ENCODE measurements at regions not wholly inside any gene's neighbourhood (a gene's known extent, or its start where the extent isn't known, plus 50 kb on each side); places are given as distances from the start of the nearest gene placed in this dataset.

- no peak for DNase-seq
These were observed 513.1 kb upstream of the CNKSR2 start for GRCh38 chrX:20861113-20861512.

DNA sequence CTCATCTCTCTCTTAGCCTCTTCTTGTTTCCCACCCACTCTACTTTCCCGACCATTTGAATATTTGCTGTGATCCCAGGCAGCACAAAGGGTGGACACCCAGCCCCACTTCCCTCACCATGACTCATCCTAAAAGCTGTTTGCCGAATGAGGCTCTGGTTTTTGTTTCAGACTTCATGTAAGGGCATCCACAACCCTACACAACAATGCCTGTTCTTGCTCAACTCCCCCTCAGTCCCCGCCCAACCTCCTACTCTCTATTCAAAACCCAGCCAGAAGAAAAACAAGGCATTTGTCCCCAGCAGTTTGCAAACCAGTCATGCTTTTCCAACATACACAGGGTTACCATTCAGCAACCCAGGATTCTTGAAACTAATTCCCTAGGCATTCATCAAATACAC is 516.5 kb upstream of the CNKSR2 start:
- DNase-seq = no peak

- DNase-seq = no peak
These were observed 535.7 kb upstream of the CNKSR2 start for GRCh38 chrX:20838477-20838876.

DNA sequence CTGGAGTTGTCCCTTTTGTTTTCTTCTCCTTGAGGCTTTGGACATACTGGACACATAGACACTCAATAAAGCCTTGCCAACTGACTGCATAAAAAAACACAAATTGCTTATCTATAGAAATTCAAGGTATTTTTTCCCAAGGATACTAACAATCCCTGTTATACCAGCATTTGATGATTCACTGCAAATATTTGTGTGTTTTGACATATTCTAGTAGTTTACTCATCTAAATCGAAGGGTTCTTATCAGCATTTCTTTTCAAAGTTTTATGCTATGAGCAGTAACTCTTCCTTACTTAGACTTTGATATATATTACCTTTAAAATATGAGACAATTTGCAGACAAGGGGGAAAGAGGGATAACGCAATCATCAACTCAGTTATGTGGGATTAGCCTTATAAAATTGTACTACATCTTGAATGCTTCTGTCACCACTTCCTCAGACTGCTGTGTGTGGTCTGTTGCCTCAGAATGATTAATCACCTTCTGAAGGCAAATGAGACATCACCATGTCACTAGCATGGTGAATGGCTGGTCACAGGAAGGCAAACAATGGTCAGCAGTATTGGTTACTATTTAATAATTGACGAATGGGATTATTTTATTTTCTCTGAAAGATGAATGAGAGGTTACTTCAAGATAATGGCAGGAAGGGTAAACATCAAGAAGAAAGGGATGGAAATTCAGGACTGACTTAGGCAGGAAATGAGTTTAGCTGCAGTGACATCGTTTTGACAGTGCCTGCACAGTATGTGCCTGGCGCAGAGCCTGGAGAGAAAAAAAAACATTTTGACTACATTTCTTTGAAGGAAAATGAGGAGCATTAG is 544.3 kb upstream of the CNKSR2 start:
- DNase-seq = no peak

DNA sequence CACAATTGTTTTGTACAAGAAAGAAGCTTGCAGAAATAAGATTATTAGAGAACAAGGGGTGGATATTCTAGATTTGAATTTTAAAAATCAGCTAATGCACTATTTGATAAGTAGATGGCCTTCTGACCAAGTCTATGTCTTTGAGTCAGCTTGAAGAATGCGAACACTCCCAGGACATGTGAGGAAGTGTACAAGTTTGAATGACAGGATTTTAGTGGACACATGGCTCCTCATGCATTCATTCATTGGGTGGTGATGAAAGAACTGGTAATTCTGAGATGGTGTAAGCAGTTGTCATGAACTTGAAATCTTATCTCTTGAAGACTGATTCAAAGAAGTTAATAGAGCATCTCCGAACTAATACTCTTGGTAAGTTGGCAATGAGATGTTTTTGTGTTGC is 548.2 kb upstream of the CNKSR2 start:
- no peak for DNase-seq

- DNase-seq = no peak
These were observed 537.3 kb upstream of the RPS6KA3 start for GRCh38 chrX:20803971-20804370.

DNA sequence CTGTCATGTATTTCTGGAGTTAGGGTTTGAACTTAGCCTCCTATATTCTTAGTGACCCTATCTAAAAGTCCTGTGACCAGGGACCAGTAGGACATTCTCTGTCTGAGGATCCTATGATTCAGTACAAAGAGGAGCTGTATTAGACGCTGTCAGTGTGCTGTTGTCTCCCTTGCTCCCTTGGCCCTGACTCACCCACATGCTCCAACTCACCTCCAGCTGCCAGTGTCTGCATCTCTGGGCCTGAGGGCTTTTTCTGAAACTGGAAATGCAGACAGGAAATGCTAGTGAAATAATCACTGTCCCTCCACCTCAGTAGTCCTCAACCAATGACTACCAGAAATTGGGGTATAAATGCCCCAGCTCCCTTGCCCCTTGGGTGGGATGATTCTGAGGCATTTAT is 535.3 kb upstream of the RPS6KA3 start:
- DNase-seq = no peak

GRCh38 chrX:20796450-20796849 is 529.7 kb upstream of the RPS6KA3 start:
- no peak for DNase-seq

DNA sequence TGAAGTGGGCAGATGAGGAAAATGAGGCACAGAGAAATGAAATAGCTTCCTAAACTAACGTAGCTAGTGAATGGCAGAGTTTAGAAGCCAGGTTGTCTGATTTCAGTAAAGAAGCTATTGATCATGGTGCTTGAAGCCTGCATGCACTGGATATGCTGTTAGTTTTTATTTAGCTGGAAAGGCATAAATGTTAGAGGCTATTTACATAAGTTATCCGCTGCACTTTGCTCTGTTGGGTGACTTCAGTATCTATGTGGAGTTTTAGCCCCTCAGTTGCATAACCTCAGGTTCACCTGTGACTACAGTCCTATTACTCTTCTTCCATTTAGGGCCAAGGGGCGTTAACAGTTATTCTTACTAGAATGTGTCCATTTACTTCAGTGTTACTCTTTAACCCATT is 522.4 kb upstream of the RPS6KA3 start:
- DNase-seq = no peak

- DNase-seq = no peak
These were observed 500.6 kb upstream of the RPS6KA3 start for GRCh38 chrX:20767346-20767745.

DNA sequence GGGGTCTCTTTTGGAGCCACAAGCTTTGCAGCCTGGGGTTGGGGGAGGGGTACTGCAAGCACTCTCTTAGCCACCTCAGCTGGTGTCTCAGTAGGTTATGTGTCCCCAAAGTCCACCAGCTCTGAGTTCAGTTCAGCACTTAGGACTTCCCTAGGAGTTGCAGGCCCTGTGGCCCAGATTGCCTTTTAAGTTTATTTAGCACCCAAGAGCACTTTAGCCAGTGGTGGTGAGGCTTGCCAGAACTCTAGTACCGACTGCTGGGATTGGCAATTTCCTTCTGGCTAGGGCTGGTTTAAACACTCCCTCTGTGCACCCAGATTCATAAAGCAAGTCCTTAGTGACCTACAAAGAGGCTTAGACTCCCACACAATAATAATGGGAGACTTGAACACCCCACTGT is 489.9 kb upstream of the RPS6KA3 start:
- no peak for DNase-seq

GRCh38 chrX:20753076-20753475 is 486.4 kb upstream of the RPS6KA3 start:
- no peak for DNase-seq

- DNase-seq = no peak
These were observed 480.0 kb upstream of the RPS6KA3 start for GRCh38 chrX:20746690-20747089.

GRCh38 chrX:20743046-20743445 is 476.3 kb upstream of the RPS6KA3 start:
- DNase-seq = no peak

GRCh38 chrX:20742106-20742505 is 475.4 kb upstream of the RPS6KA3 start:
- DNase-seq = no peak

DNA sequence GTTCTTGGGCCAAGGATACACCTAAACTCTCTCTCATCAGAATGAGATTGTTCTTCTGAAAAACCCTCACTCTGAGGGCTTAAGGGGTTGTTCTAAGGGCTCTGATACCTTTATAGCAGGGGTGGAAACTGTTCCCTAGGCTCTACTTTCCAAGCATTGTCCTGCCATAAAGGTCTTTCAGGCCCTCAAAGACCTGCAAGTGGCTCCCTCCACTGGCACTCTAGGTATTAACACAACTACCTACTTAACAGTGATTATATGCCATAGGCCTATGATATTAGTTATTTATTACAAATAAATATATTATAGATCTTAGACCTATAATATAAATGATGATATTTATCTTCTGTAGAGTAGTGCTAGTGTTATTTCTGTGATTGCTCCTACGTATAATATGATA is 473.7 kb upstream of the RPS6KA3 start:
- no peak for DNase-seq

DNA sequence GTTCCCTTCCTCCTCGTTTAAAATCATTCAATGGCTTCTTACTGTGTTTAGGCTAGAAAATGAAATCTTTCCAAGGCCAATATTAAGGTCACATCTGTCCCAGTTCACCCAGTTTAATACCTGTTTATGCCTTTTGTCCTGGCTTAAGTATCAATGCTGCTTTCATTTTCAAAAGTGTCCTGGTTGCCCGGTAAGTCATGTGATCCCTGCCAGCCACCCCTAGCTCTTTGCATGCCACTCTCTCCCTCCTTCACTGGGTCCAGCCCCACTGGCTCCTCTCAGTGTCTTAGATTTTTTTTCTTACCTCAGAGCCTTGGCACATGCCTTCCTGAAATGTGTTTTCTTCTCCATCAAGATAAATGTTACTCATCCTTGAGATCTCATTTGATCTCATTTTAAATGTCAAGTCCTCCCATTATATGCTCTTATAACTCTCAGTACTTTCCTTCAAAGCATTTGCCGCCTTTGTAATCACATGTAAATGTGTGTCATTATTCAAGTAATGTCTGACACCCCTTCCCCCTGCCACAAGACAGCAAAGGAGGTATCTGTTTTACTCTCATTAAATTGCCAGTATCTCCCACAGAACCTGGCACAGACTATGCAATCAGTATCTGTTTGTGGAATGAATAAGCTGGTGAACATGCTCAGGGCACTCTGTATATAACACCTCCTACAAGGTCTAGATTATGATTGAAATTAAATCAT is 472.5 kb upstream of the RPS6KA3 start:
- no peak for DNase-seq

DNA sequence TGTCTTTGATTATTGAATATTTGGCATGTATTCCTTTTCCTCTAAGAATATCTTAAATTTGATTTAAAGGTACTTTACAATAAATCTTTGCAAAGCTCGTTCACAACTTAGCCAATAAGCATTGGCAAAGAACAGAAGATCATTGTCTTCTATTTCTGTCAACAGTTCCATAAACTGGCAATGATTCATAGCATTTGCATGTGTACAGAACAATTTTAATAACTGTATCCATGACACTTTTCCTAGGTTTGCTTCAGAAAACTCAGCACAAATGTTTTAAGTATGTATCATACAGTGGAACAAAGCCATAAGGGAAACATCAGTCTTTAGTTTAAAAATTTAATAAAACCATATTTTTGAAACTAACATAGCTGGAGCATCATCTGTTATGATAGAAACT is 462.7 kb upstream of the RPS6KA3 start:
- no peak for DNase-seq

DNA sequence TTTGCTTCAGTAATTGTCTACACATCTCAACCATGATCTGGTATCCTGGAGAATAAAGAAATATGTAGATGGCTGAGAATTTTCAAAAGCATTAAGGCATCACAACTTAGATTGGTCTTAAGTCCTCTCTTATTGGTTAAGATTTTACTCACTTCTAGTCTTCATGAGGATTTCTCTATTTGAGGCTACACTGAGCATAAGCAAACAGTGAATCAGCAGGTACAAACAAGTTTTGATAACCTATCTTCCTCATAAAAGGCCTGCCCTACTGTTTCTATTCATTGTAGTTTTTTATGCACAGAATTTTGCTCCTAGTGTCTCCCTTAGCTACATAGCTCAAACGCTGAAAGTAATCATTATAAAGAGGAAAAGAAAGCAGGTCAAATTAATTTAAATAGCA is 460.7 kb upstream of the RPS6KA3 start:
- no peak for DNase-seq

DNA sequence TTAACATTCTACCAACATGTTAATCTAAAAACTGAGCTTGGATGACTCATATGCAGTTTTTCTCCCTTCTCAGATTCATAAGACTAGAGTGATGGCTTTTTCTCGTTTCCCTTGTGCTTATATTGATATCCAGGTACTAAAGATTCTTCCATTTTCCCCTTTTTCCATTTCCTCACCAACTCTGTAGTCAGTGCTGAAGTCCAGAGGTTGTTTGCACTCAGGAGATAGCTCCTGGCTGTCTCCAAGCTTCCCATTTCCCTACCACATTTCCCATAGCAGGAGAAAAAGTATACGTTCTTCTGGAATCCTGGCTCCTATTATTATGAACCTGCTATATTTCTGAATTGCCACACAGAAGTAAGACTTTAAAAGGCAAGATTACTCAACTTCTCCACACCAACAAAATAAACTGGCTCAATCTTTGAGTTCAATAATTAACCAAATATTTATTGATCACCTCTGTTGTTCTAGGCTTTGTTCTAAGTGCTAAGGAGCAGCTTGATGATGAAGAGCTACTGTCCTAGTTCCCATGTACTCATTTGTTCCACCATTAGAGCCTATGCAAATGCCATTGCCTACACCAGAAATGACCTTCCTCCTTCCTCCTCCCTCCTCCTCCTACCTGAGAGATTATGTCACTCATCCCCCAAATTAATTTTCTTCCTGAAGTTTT is 454.4 kb upstream of the RPS6KA3 start:
- DNase-seq = no peak

DNA sequence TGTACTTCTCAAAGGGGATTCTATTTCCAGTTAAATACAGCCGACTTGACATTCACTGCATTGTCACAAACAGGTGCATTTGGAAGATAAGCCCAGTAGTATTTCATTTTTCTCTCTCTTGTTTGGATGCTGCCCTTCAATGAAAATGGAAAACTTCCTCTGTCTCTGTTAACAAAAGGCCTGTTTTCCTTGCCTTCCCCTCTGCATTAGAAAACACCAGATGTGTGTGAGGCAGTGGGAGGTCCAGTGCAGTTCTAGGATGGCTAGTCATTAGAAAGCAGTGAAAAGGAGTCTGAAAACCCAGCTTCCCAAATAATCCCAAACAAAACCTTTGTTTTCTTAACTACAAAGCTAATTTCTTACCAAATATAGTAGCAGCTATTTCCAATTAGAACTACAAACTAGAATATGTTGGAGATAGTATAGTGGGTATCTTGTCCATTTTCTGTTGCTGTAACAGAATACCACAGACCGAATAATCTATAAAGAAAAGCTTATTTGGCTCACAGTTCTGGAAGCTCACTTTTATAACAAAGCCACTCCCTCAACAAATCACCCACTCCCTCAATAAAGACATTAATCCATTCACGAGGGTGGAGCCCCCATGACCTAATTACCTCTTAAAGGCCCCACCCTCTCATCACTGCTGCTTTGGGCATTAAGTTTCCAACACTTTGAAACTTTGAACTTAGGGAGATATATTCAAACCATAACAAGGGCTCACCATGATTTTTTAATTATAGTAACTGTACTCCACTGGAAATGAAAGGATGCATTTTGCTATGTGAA is 452.1 kb upstream of the RPS6KA3 start:
- no peak for DNase-seq

DNA sequence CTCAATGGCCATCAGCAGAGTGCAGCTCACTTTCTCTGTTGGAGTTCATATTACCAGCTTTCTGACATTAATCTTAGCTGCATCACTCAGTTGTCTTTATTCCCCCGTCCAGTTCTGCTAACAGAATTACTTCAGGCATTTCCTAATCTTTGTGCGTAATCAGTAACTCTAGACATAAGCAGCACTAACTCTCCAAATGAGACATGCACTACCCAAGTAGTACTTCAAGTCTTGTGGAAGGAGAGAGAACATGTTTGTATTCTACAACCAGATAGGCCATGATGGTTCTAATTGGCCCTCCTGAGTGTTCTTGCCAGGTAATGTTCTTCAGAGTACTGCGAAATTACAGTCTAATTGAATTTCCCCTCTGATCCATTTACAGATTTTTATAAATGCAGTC is 448.5 kb upstream of the RPS6KA3 start:
- DNase-seq = no peak

- DNase-seq = no peak
These were observed 446.1 kb upstream of the RPS6KA3 start for GRCh38 chrX:20712811-20713210.

All from hindlimb muscle (tissue), 1 donor.